ENCODE measurements at regions not wholly inside any gene's neighbourhood (a gene's known extent, or its start where the extent isn't known, plus 50 kb on each side); places are given as distances from the start of the nearest gene placed in this dataset.

GRCh38 chr5:89759802-89760201, 649.8 kb downstream of the CETN3 start:
- POLR2A ChIA-PET (ENCODE audit: partially characterized antibody) = no interaction called here
- no peaks in the 10 kb centered on the region for H3K27me3 ChIP-seq (ENCODE audit: insufficient read depth, low read length)
- no peak for DNase-seq

DNA sequence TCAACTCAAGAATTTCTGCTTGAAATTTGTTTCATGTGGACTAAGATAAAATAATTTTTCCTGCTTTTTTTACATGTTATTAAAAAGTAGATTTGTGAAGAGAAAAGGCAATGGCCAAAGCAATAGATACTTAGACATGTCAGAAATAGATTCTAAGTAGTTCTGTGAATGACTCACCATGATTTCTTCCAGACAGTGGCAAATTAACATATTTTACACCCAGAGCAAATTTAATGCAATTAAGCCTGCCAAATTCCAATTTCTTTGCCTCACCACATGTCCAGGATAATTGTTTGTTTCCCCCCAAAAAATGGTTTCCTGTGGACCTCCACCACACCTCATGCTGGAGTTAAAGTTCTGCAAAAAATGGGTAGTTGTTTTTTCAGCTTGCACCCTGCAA, 651.4 kb downstream of the CETN3 start:
- no peaks in the 10 kb centered on the region for H3K36me3 ChIP-seq (ENCODE audit: insufficient read depth, low read length)
- H3K4me3 ChIP-seq (ENCODE audit: low read length in 2 of 2) = no peak overlapping the region
- ChIA-PET CTCF (ENCODE audit: partially characterized antibody) (no interaction called here), POLR2A (ENCODE audit: partially characterized antibody) (interaction anchor here (0.6 kb wide), 1 partner anchor 16 kb away, joined by 3 read pairs; no protein-coding TSS in a partner anchor)
- no peaks in the 10 kb centered on the region for H3K27me3 ChIP-seq (ENCODE audit: insufficient read depth, low read length)
- H3K4me1 ChIP-seq (ENCODE audit: insufficient read depth, low read length) = no peaks in the 10 kb centered on the region
- Mint-ChIP-seq H3K27me3 (no peaks in the 10 kb centered on the region), H3K27ac (no peak overlapping the region), H3K4me3 (no peak overlapping the region), H3K9me3 (peaks cover 0 to 15% (median under 1%) of the 10 kb centered on the region in 8 donors), H3K36me3 (no peaks in the 10 kb centered on the region), H3K4me1 (no peaks in the 10 kb centered on the region)
- peaks cover 0 to 3% of the 10 kb centered on the region in 2 donors for H3K9me3 ChIP-seq (ENCODE audit: control insufficient read depth in 1 of 2, low read length in 2 of 2)
- no peak for DNase-seq
- H3K27ac ChIP-seq (ENCODE audit: low read depth, low read length) = no peak overlapping the region
- intact Hi-C loops (cut with micrococcal nuclease) = no loop called here

More at GRCh38 chr5:89759802-89760201, 649.8 kb downstream of the CETN3 start:
- Mint-ChIP-seq H3K9me3 (peaks cover 0 to 15% (median under 1%) of the 10 kb centered on the region in 8 donors), H3K27ac (no peak overlapping the region), H3K36me3 (no peaks in the 10 kb centered on the region), H3K27me3 (no peaks in the 10 kb centered on the region), H3K4me1 (no peaks in the 10 kb centered on the region), H3K4me3 (no peak overlapping the region)
- Histone ChIP-seq H3K9me3 (ENCODE audit: control insufficient read depth in 1 of 2, low read length in 2 of 2) (peaks cover 0 to under 1% of the 10 kb centered on the region in 2 donors), H3K4me1 (ENCODE audit: insufficient read depth, low read length) (no peaks in the 10 kb centered on the region), H3K4me3 (ENCODE audit: low read length in 2 of 2) (no peak overlapping the region), H3K27ac (ENCODE audit: low read depth, low read length) (no peak overlapping the region), H3K36me3 (ENCODE audit: insufficient read depth, low read length) (no peaks in the 10 kb centered on the region)
- intact Hi-C loops (cut with micrococcal nuclease) = no loop called here
- CTCF ChIA-PET (ENCODE audit: partially characterized antibody) = no interaction called here

DNA sequence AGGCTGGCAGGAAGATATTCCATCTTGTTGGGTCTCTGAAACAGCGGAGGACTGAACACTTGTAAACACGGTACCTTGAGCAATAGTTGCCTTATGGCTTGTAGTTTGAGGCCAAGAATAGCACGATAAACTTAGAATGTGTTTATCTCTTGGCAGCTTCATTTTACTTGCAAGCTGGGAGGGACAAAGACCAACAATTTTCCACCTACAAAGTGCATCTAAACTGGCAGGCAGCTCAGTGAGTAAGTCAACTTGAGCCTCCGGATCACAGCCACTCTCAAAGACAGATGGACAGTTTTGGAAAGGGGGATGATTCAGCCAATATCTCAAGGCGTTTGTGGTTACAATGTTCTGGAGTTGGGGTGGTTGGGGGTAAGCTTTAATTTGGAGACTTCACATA, 652.6 kb downstream of the CETN3 start:
- POLR2A ChIA-PET (ENCODE audit: partially characterized antibody) = no interaction called here

GRCh38 chr5:89755024-89755423, 654.5 kb downstream of the CETN3 start:
- no peak overlapping the region for H3K4me3 ChIP-seq (ENCODE audit: low read length in 2 of 2)
- CTCF ChIA-PET (ENCODE audit: partially characterized antibody) = no interaction called here
- Mint-ChIP-seq H3K27ac (no peak overlapping the region), H3K36me3 (no peaks in the 10 kb centered on the region), H3K4me1 (no peaks in the 10 kb centered on the region), H3K4me3 (no peak overlapping the region), H3K9me3 (peaks cover 0 to 7% (median 0%) of the 10 kb centered on the region in 8 donors), H3K27me3 (no peaks in the 10 kb centered on the region)
- POLR2A ChIA-PET (ENCODE audit: partially characterized antibody) = no interaction called here
- intact Hi-C loops (cut with micrococcal nuclease) = no loop called here
- peaks cover 0 to 3% of the 10 kb centered on the region in 2 donors for H3K9me3 ChIP-seq (ENCODE audit: control insufficient read depth in 1 of 2, low read length in 2 of 2)
- no peak overlapping the region for H3K27ac ChIP-seq (ENCODE audit: low read depth, low read length)
- no peaks in the 10 kb centered on the region for H3K36me3 ChIP-seq (ENCODE audit: insufficient read depth, low read length)
- H3K4me1 ChIP-seq (ENCODE audit: insufficient read depth, low read length) = no peaks in the 10 kb centered on the region
- H3K27me3 ChIP-seq (ENCODE audit: insufficient read depth, low read length) = no peaks in the 10 kb centered on the region
- no peak for DNase-seq

More for the DNA sequence above, 652.6 kb downstream of the CETN3 start:
- Mint-ChIP-seq H3K9me3 (peaks cover 0 to 11% (median under 1%) of the 10 kb centered on the region in 8 donors), H3K4me1 (no peaks in the 10 kb centered on the region), H3K27ac (no peak overlapping the region), H3K4me3 (no peak overlapping the region), H3K36me3 (no peaks in the 10 kb centered on the region), H3K27me3 (no peaks in the 10 kb centered on the region)
- Histone ChIP-seq H3K36me3 (ENCODE audit: insufficient read depth, low read length) (no peaks in the 10 kb centered on the region), H3K4me1 (ENCODE audit: insufficient read depth, low read length) (no peaks in the 10 kb centered on the region), H3K9me3 (ENCODE audit: control insufficient read depth in 1 of 2, low read length in 2 of 2) (peaks cover 0 to 3% of the 10 kb centered on the region in 2 donors), H3K27ac (ENCODE audit: low read depth, low read length) (no peak overlapping the region), H3K4me3 (ENCODE audit: low read length in 2 of 2) (no peak overlapping the region), H3K27me3 (ENCODE audit: insufficient read depth, low read length) (no peaks in the 10 kb centered on the region)
- CTCF ChIA-PET (ENCODE audit: partially characterized antibody) = no interaction called here
- no peak for DNase-seq
- intact Hi-C loops (cut with micrococcal nuclease) = no loop called here

- DNase-seq = no peak
- CTCF ChIA-PET (ENCODE audit: partially characterized antibody) = no interaction called here
- H3K4me1 ChIP-seq (ENCODE audit: insufficient read depth, low read length) = no peaks in the 10 kb centered on the region
- H3K36me3 Mint-ChIP-seq = no peaks in the 10 kb centered on the region
- intact Hi-C loops (cut with micrococcal nuclease) = no loop called here
- POLR2A ChIA-PET (ENCODE audit: partially characterized antibody) = no interaction called here
- H3K36me3 ChIP-seq (ENCODE audit: insufficient read depth, low read length) = no peaks in the 10 kb centered on the region
- no peak overlapping the region for H3K4me3 ChIP-seq (ENCODE audit: low read length in 2 of 2)
- H3K27me3 ChIP-seq (ENCODE audit: insufficient read depth, low read length) = no peaks in the 10 kb centered on the region
- H3K27me3 Mint-ChIP-seq = no peaks in the 10 kb centered on the region
- no peak overlapping the region for H3K27ac ChIP-seq (ENCODE audit: low read depth, low read length)
- peaks cover 0 to 6% (median under 1%) of the 10 kb centered on the region in 8 donors for H3K9me3 Mint-ChIP-seq
- no peaks in the 10 kb centered on the region for H3K9me3 ChIP-seq (ENCODE audit: control insufficient read depth in 1 of 2, low read length in 2 of 2)
- H3K4me1 Mint-ChIP-seq = no peaks in the 10 kb centered on the region
- H3K27ac Mint-ChIP-seq = no peak overlapping the region
- no peak overlapping the region for H3K4me3 Mint-ChIP-seq
These were observed 674.5 kb downstream of the CETN3 start for GRCh38 chr5:89735082-89735481.

GRCh38 chr5:89733772-89734171, 675.8 kb downstream of the CETN3 start:
- Histone ChIP-seq H3K4me3 (ENCODE audit: low read length in 2 of 2) (no peak overlapping the region), H3K9me3 (ENCODE audit: control insufficient read depth in 1 of 2, low read length in 2 of 2) (no peaks in the 10 kb centered on the region), H3K27ac (ENCODE audit: low read depth, low read length) (no peak overlapping the region), H3K4me1 (ENCODE audit: insufficient read depth, low read length) (no peaks in the 10 kb centered on the region), H3K27me3 (ENCODE audit: insufficient read depth, low read length) (no peaks in the 10 kb centered on the region), H3K36me3 (ENCODE audit: insufficient read depth, low read length) (no peaks in the 10 kb centered on the region)
- no peak for DNase-seq
- intact Hi-C loops (cut with micrococcal nuclease) = no loop called here
- Mint-ChIP-seq H3K36me3 (no peaks in the 10 kb centered on the region), H3K27ac (no peak overlapping the region), H3K9me3 (peaks cover 0 to 6% (median under 1%) of the 10 kb centered on the region in 8 donors), H3K4me1 (no peaks in the 10 kb centered on the region), H3K4me3 (no peak overlapping the region), H3K27me3 (no peaks in the 10 kb centered on the region)
- POLR2A ChIA-PET (ENCODE audit: partially characterized antibody) = no interaction called here
- CTCF ChIA-PET (ENCODE audit: partially characterized antibody) = no interaction called here

- Histone ChIP-seq H3K27me3 (ENCODE audit: insufficient read depth, low read length) (no peaks in the 10 kb centered on the region), H3K27ac (ENCODE audit: low read depth, low read length) (no peak overlapping the region), H3K9me3 (ENCODE audit: control insufficient read depth in 1 of 2, low read length in 2 of 2) (no peaks in the 10 kb centered on the region), H3K4me1 (ENCODE audit: insufficient read depth, low read length) (no peaks in the 10 kb centered on the region), H3K4me3 (ENCODE audit: low read length in 2 of 2) (no peak overlapping the region), H3K36me3 (ENCODE audit: insufficient read depth, low read length) (no peaks in the 10 kb centered on the region)
- Mint-ChIP-seq H3K36me3 (no peaks in the 10 kb centered on the region), H3K27me3 (no peaks in the 10 kb centered on the region), H3K9me3 (peaks cover 0 to 4% (median 2%) of the 10 kb centered on the region in 8 donors), H3K27ac (no peak overlapping the region), H3K4me1 (no peaks in the 10 kb centered on the region), H3K4me3 (no peak overlapping the region)
- intact Hi-C loops (cut with micrococcal nuclease) = no loop called here
- CTCF ChIA-PET (ENCODE audit: partially characterized antibody) = no interaction called here
- no peak for DNase-seq
- POLR2A ChIA-PET (ENCODE audit: partially characterized antibody) = no interaction called here
These were observed 679.8 kb downstream of the CETN3 start for GRCh38 chr5:89729623-89730301.
